ENCODE measurements at regions not wholly inside any gene's neighbourhood (a gene's known extent, or its start where the extent isn't known, plus 50 kb on each side); places are given as distances from the start of the nearest gene placed in this dataset.

DNA sequence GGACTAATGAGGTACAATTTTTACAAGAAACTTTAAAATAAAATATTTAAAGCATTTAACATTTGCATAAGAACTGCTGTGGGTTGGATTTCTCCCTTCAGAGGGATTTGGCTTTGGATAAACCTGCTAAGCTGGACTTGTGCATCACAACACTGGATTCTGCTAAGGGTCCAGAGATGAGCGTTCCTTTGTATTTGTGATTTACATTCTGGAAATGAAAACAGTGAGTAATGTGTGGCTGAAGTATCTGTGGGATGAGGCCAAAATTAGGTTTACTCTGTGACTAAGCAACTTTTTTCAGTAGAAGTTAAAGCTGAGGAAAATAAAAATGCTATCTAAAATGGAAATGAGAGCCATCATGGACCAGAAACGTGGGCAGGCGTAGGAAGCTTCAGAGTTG, 494.3 kb downstream of the EPM2A start (continued):
- TF ChIP-seq, protein P1, sequence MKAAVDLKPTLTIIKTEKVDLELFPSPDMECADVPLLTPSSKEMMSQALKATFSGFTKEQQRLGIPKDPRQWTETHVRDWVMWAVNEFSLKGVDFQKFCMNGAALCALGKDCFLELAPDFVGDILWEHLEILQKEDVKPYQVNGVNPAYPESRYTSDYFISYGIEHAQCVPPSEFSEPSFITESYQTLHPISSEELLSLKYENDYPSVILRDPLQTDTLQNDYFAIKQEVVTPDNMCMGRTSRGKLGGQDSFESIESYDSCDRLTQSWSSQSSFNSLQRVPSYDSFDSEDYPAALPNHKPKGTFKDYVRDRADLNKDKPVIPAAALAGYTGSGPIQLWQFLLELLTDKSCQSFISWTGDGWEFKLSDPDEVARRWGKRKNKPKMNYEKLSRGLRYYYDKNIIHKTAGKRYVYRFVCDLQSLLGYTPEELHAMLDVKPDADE (IDR thresholded peaks at IDR 0.05), result no peak
- no peak for TF ChIP-seq CREB1 (CRISPR knock-in tag; IDR thresholded peaks at IDR 0.05; ENCODE audit: low read depth)
- no peak for TF ChIP-seq STAT1 (IDR thresholded peaks at IDR 0.05; ENCODE audit: unreplicated experiment)

DNA sequence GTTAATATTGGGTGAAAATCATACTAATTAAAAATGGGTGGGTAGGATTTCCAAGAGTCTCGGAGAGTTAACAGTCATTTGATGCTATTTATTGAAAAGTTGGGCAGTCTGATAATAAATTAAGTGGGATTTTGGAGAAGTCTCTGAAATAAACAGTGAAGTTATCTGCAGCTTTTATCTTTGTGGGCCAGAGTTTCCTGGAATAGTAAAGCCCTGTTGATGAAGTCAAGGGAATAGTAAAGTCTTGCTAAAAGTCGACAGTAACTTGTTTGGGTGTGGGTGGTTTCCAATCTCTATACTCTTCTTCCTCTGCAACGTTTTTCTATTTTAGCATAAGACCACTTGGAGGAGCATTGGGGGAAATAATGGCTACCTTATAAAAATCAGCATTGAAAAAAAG, 493.6 kb downstream of the EPM2A start:
- H3K36me3 ChIP-seq (ENCODE audit: insufficient read depth), result no peaks in the 10 kb centered on the region

More for the DNA sequence above, 493.6 kb downstream of the EPM2A start:
- Histone ChIP-seq H3K4me2 (no peak overlapping the region), H3K9me2 (ENCODE audit: insufficient read depth) (no peaks in the 10 kb centered on the region), H3F3A (replicated peaks; ENCODE audit: low read depth) (no peaks in the 10 kb centered on the region), H3K4me3 (no peak overlapping the region), H3K4me1 (ENCODE audit: insufficient read depth) (no peaks in the 10 kb centered on the region), H3K27ac (ENCODE audit: low read depth) (no peak overlapping the region), H3K79me2 (replicated peaks; ENCODE audit: insufficient read depth) (no peaks in the 10 kb centered on the region), H3K27me3 (ENCODE audit: insufficient read depth) (no peaks in the 10 kb centered on the region), H2AFZ (no peak overlapping the region), H4K20me1 (replicated peaks; ENCODE audit: insufficient read depth) (no peaks in the 10 kb centered on the region)
- Mint-ChIP-seq H3K9me3 (no peaks in the 10 kb centered on the region), H3K27me3 (ENCODE audit: insufficient read depth, low read depth, poor library complexity) (peaks cover 2% of the 10 kb centered on the region), H3K36me3 (ENCODE audit: low read depth) (no peaks in the 10 kb centered on the region), H3K4me3 (no peak overlapping the region), H3K27ac (no peak overlapping the region), H3K4me1 (peaks cover 2% of the 10 kb centered on the region; the same call in 1 of the 3 replicates)
- DNase-seq (ENCODE audit: low spot score), result no peak
- no peak for TF ChIP-seq CREB1 (CRISPR knock-in tag; IDR thresholded peaks at IDR 0.05; ENCODE audit: low read depth)
- TF ChIP-seq STAT1 (IDR thresholded peaks at IDR 0.05; ENCODE audit: unreplicated experiment), result no peak
- TF ChIP-seq EZH2 (IDR thresholded peaks at IDR 0.05; ENCODE audit: low read depth, unreplicated experiment), result no peak
- TF ChIP-seq, protein P1 (IDR thresholded peaks at IDR 0.05), result no peak
- no peak for TF ChIP-seq NANOG (IDR thresholded peaks at IDR 0.05; ENCODE audit: borderline replicate concordance)
- TF ChIP-seq POLR2AphosphoS5 (IDR thresholded peaks at IDR 0.05; ENCODE audit: low read depth), result no peak
- TF ChIP-seq, protein P2, sequence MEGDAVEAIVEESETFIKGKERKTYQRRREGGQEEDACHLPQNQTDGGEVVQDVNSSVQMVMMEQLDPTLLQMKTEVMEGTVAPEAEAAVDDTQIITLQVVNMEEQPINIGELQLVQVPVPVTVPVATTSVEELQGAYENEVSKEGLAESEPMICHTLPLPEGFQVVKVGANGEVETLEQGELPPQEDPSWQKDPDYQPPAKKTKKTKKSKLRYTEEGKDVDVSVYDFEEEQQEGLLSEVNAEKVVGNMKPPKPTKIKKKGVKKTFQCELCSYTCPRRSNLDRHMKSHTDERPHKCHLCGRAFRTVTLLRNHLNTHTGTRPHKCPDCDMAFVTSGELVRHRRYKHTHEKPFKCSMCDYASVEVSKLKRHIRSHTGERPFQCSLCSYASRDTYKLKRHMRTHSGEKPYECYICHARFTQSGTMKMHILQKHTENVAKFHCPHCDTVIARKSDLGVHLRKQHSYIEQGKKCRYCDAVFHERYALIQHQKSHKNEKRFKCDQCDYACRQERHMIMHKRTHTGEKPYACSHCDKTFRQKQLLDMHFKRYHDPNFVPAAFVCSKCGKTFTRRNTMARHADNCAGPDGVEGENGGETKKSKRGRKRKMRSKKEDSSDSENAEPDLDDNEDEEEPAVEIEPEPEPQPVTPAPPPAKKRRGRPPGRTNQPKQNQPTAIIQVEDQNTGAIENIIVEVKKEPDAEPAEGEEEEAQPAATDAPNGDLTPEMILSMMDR (conservative IDR thresholded peaks at IDR 0.05; ENCODE audit: low read depth in 2 of 2), result no peak
- TF ChIP-seq ZNF331 (CRISPR knock-in tag; IDR thresholded peaks at IDR 0.05; ENCODE audit: low read depth), result no peak
- no peak for TF ChIP-seq JUNB (IDR thresholded peaks at IDR 0.05; ENCODE audit: unreplicated experiment)
- no peak for ATAC-seq

Data from GM23338 (cell line).